Activated CD8-positive, alpha-beta memory T cell treated with anti-CD3 and anti-CD28 coated beads, Interleukin-2, amount 10 ng/mL, durations not matched to agents 7 days and 5 days (primary cell): ENCODE measurements at regions not wholly inside any gene's neighbourhood (a gene's known extent, or its start where the extent isn't known, plus 50 kb on each side); places are given as distances from the start of the nearest gene placed in this dataset.

Experiments used
- ATAC-seq: fragments of 150-1000 bp; cut with Tn5 transposase; one replicate; pipeline ENCODE4 v1.10.0; 2021; ENCODE audit warnings: moderate library complexity
- CTCF ChIA-PET: fragments of 350-600 bp; sonication (Branson Sonifier 250); formaldehyde crosslinking; loops from one replicate; lab custom pipeline; 2021; ENCODE audit warnings: antibody characterized with exemption; lab: Charles Lee
- DNase-seq: peaks from one replicate; pipeline ENCODE4 v3.0.0-alpha.2; 2020
- H3K27ac Mint-ChIP-seq: one replicate; pipeline ENCODE4 v1.8.0; 2021; ENCODE audit warnings: mild to moderate bottlenecking, mixed read lengths
- H3K27me3 Mint-ChIP-seq: one replicate; pipeline ENCODE4 v1.8.0; 2021; ENCODE audit warnings: mixed read lengths
- H3K36me3 Mint-ChIP-seq: one replicate; pipeline ENCODE4 v1.8.0; 2021; ENCODE audit warnings: mild to moderate bottlenecking, mixed read lengths
- H3K4me1 Mint-ChIP-seq: one replicate; pipeline ENCODE4 v1.8.0; 2021; ENCODE audit warnings: mixed read lengths
- H3K4me3 Mint-ChIP-seq: one replicate; pipeline ENCODE4 v1.8.0; 2021; ENCODE audit warnings: mild to moderate bottlenecking, moderate library complexity, mixed read lengths
- H3K9me3 Mint-ChIP-seq: one replicate; pipeline ENCODE4 v1.8.0; 2022; ENCODE audit warnings: low read depth, mixed read lengths

GRCh38 chr21:18759751-18760161 lies 356.2 kb upstream of the TMPRSS15 start:
- ATAC-seq (no peak), DNase-seq (no peak)
- CTCF ChIA-PET: no interaction called here
- H3K36me3 Mint-ChIP-seq: no peaks in the 10 kb centered on the region
- H3K27ac Mint-ChIP-seq: no peak overlapping the region
- no peaks in the 10 kb centered on the region for H3K4me1 Mint-ChIP-seq
- no peaks in the 10 kb centered on the region for H3K27me3 Mint-ChIP-seq
- H3K4me3 Mint-ChIP-seq: no peak overlapping the region
- H3K9me3 Mint-ChIP-seq: peaks cover 11% of the 10 kb centered on the region

GRCh38 chr21:18760247-18760646 lies 356.7 kb upstream of the TMPRSS15 start:
- H3K36me3 Mint-ChIP-seq: no peaks in the 10 kb centered on the region
- DNase-seq (no peak), ATAC-seq (no peak)
- no peaks in the 10 kb centered on the region for H3K4me1 Mint-ChIP-seq
- H3K9me3 Mint-ChIP-seq: peaks cover 11% of the 10 kb centered on the region
- H3K4me3 Mint-ChIP-seq: no peak overlapping the region
- no peaks in the 10 kb centered on the region for H3K27me3 Mint-ChIP-seq
- no peak overlapping the region for H3K27ac Mint-ChIP-seq
- CTCF ChIA-PET: no interaction called here

DNA sequence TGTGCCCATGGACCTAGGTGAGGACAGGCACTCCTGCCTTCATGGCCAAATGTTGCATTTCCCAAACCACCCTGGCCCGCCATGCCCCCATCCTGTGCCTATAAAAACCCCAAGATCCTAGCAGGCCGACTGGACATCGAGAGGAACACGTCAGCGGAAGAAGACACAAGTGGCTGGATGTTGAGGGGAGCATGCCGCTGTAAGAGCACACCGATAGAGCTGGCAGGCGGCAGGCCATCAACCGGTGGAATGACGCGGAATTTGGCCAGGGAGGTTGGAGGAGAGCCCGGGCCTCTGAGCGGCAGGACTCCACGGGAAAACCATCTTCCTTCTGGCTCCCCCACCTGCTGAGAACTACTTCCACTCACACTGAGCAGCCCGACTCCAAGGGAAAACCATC lies 361.1 kb upstream of the TMPRSS15 start:
- Mint-ChIP-seq H3K27ac (no peak overlapping the region), H3K4me1 (no peaks in the 10 kb centered on the region), H3K36me3 (no peaks in the 10 kb centered on the region), H3K9me3 (peaks cover 8% of the 10 kb centered on the region), H3K4me3 (no peak overlapping the region), H3K27me3 (no peaks in the 10 kb centered on the region)
- DNase-seq (no peak), ATAC-seq (no peak)
- CTCF ChIA-PET: no interaction called here

DNA sequence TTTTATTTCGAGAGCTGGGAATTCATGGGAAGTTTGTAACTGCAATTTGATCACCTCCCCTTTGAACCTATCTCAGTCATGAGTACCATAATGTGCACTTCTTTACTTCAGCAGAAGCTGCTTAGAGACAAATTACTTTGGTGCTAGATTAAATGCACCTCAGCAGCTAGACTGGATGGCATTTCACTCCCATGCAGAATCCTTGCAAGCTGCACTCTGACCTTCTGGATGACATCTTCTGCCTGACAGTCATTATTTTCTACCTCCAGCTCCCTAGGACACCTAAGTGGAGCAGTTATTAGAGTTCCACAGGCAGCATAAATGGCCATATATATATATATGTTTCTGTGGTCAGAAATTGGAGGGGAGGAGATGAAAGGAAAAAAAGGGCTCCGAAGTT lies 366.0 kb upstream of the TMPRSS15 start:
- no peaks in the 10 kb centered on the region for H3K27me3 Mint-ChIP-seq
- ATAC-seq (no peak), DNase-seq (no peak)
- H3K36me3 Mint-ChIP-seq: no peaks in the 10 kb centered on the region
- no peak overlapping the region for H3K4me3 Mint-ChIP-seq
- H3K4me1 Mint-ChIP-seq: no peaks in the 10 kb centered on the region
- CTCF ChIA-PET: no interaction called here
- H3K27ac Mint-ChIP-seq: no peak overlapping the region
- peaks cover 4% of the 10 kb centered on the region for H3K9me3 Mint-ChIP-seq

- no peaks in the 10 kb centered on the region for H3K27me3 Mint-ChIP-seq
- ATAC-seq (no peak), DNase-seq (no peak)
- H3K9me3 Mint-ChIP-seq: peaks cover 6% of the 10 kb centered on the region
- H3K4me1 Mint-ChIP-seq: no peaks in the 10 kb centered on the region
- no peaks in the 10 kb centered on the region for H3K36me3 Mint-ChIP-seq
- no peak overlapping the region for H3K4me3 Mint-ChIP-seq
- H3K27ac Mint-ChIP-seq: no peak overlapping the region
- CTCF ChIA-PET: no interaction called here
These were observed 368.3 kb upstream of the TMPRSS15 start for GRCh38 chr21:18771845-18772380.

- H3K27me3 Mint-ChIP-seq: no peaks in the 10 kb centered on the region
- H3K4me3 Mint-ChIP-seq: no peak overlapping the region
- H3K27ac Mint-ChIP-seq: no peak overlapping the region
- no peak for DNase-seq
- peaks cover 6% of the 10 kb centered on the region for H3K9me3 Mint-ChIP-seq
- no peaks in the 10 kb centered on the region for H3K4me1 Mint-ChIP-seq
- CTCF ChIA-PET: no interaction called here
- no peak for ATAC-seq
- no peaks in the 10 kb centered on the region for H3K36me3 Mint-ChIP-seq
These were observed 368.8 kb upstream of the TMPRSS15 start for GRCh38 chr21:18772404-18772803.

DNA sequence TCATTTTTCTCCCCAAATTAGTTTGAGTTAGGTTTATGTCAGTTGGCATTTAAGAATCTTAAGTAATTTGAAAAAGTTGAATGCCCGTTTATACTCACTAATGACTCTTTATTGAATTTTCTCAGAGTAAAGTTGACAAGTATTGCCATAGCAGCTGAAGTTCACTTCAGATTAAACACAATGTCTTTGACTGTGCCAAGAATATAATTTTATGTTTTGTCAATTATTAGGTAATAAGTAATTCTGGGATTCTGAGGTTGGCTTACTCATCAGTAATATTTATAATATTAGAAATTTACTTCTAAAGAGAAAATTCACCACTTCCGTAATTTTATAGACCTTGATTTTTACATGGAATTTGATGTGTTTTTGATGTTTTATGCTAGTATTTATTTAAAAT lies 369.3 kb upstream of the TMPRSS15 start:
- ATAC-seq (no peak), DNase-seq (no peak)
- Mint-ChIP-seq H3K9me3 (peaks cover 6% of the 10 kb centered on the region), H3K36me3 (no peaks in the 10 kb centered on the region), H3K27me3 (no peaks in the 10 kb centered on the region), H3K4me1 (no peaks in the 10 kb centered on the region), H3K4me3 (no peak overlapping the region), H3K27ac (no peak overlapping the region)
- CTCF ChIA-PET: no interaction called here

DNA sequence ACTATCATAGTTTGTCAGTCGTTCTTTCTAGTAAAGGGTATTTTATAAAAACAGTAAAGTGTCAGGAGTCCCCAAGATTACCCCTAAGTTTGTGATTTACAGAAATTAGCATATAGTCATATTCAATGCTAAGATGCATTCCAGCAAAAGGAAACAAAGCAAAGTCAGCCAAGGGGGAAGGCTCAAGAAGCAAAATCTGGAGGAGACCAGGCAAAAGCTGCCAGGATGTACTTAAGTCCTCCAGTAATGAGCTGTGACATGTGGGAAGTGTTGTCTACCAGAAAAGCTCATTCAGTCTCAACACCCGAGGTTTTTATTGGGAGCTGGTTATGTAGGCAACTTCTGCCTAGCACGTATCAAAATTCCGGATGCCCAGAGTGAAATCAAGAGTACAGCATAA lies 373.4 kb upstream of the TMPRSS15 start:
- Mint-ChIP-seq H3K36me3 (no peaks in the 10 kb centered on the region), H3K4me3 (no peak overlapping the region), H3K4me1 (no peaks in the 10 kb centered on the region), H3K27me3 (no peaks in the 10 kb centered on the region), H3K27ac (no peak overlapping the region), H3K9me3 (peaks cover 15% of the 10 kb centered on the region)
- CTCF ChIA-PET: no interaction called here
- DNase-seq (no peak), ATAC-seq (no peak)

- no peaks in the 10 kb centered on the region for H3K36me3 Mint-ChIP-seq
- H3K4me1 Mint-ChIP-seq: no peaks in the 10 kb centered on the region
- peaks cover 13% of the 10 kb centered on the region for H3K9me3 Mint-ChIP-seq
- no peak overlapping the region for H3K27ac Mint-ChIP-seq
- ATAC-seq (no peak), DNase-seq (no peak)
- H3K27me3 Mint-ChIP-seq: no peaks in the 10 kb centered on the region
- CTCF ChIA-PET: no interaction called here
- no peak overlapping the region for H3K4me3 Mint-ChIP-seq
These were observed 379.1 kb upstream of the TMPRSS15 start for GRCh38 chr21:18782721-18783120.

DNA sequence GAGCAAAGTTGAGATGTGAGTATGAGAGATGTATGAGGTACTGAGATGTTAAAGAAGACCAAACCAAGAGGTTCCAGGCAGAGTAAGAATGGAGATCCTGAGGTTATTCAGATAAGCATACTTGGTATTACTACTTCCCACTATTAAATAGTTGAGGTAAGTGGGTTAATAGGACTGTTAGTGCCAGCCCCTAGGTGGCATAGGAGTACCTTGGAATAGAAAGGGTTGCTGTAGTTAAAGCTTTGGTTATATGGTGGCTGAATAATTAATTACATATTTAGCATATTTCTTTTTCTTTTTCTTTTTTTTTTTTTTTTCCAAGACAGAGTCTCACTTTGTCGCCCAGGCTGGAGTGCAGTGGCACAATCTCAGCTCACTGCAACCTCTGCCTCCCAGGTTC lies 397.9 kb upstream of the TMPRSS15 start:
- DNase-seq (no peak), ATAC-seq (no peak)
- no peaks in the 10 kb centered on the region for H3K36me3 Mint-ChIP-seq
- no peak overlapping the region for H3K27ac Mint-ChIP-seq
- no peaks in the 10 kb centered on the region for H3K27me3 Mint-ChIP-seq
- no peak overlapping the region for H3K4me3 Mint-ChIP-seq
- H3K4me1 Mint-ChIP-seq: no peaks in the 10 kb centered on the region
- H3K9me3 Mint-ChIP-seq: peaks cover 7% of the 10 kb centered on the region
- CTCF ChIA-PET: no interaction called here

DNA sequence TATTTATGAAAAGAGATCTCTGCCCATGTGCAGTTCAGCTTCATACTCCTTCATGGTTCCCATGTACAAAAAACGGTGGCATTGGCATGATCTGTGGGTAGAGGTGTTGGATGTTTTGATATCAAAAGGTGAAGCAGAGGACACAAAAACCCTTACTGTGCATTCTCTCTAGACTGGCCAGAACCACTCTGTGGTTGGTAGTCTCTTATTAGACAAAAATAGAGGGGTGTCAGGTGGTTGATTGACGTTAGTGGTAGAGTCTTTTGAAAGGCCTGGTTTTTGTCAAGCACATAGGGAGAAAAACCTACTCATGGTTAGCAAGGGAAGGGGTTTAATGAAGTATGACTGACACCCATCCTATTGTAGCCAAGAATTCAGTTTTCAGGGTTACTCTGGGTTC lies 400.0 kb upstream of the TMPRSS15 start:
- no peaks in the 10 kb centered on the region for H3K27me3 Mint-ChIP-seq
- H3K36me3 Mint-ChIP-seq: no peaks in the 10 kb centered on the region
- CTCF ChIA-PET: no interaction called here
- H3K9me3 Mint-ChIP-seq: peaks cover 17% of the 10 kb centered on the region
- DNase-seq: no peak
- no peak overlapping the region for H3K27ac Mint-ChIP-seq
- no peak for ATAC-seq
- H3K4me3 Mint-ChIP-seq: no peak overlapping the region
- H3K4me1 Mint-ChIP-seq: no peaks in the 10 kb centered on the region

DNA sequence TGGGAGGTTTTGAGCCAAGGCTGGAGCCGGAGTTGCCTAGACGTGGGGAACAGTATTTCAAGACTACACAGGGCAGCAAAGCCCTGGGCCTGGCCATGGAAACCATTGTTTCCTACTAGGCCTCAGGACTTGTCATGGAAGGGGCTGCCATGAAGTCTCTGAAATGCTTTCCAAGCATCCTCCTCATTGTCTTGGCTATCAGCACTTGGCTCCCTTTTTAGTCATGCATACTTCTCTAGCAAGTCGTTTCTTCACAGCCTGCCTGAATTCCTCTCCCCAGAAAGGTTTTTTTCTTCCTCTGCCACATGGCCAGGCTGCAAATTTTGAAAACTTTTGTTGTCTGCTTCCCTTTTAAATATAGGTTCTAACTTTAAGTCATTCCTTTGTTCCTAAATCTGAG lies 406.6 kb upstream of the TMPRSS15 start:
- ATAC-seq (no peak), DNase-seq (no peak)
- CTCF ChIA-PET: no interaction called here
- Mint-ChIP-seq H3K27me3 (no peaks in the 10 kb centered on the region), H3K27ac (no peak overlapping the region), H3K9me3 (peaks cover 36% of the 10 kb centered on the region), H3K4me1 (no peaks in the 10 kb centered on the region), H3K4me3 (no peak overlapping the region), H3K36me3 (no peaks in the 10 kb centered on the region)

GRCh38 chr21:18812308-18812707 lies 408.7 kb upstream of the TMPRSS15 start:
- Mint-ChIP-seq H3K36me3 (no peaks in the 10 kb centered on the region), H3K4me1 (no peaks in the 10 kb centered on the region), H3K27ac (no peak overlapping the region), H3K9me3 (peaks cover 34% of the 10 kb centered on the region), H3K4me3 (no peak overlapping the region), H3K27me3 (no peaks in the 10 kb centered on the region)
- no peak for DNase-seq
- CTCF ChIA-PET: no interaction called here
- no peak for ATAC-seq

GRCh38 chr21:18819507-18819906 lies 415.9 kb upstream of the TMPRSS15 start:
- Mint-ChIP-seq H3K27ac (no peak overlapping the region), H3K4me1 (no peaks in the 10 kb centered on the region), H3K9me3 (peaks cover 6% of the 10 kb centered on the region), H3K27me3 (no peaks in the 10 kb centered on the region), H3K4me3 (no peak overlapping the region), H3K36me3 (no peaks in the 10 kb centered on the region)
- DNase-seq: no peak
- no peak for ATAC-seq
- CTCF ChIA-PET: no interaction called here

- Mint-ChIP-seq H3K27ac (no peak overlapping the region), H3K27me3 (no peaks in the 10 kb centered on the region), H3K9me3 (no peaks in the 10 kb centered on the region), H3K4me3 (no peak overlapping the region), H3K4me1 (no peaks in the 10 kb centered on the region), H3K36me3 (no peaks in the 10 kb centered on the region)
- DNase-seq (no peak), ATAC-seq (no peak)
- CTCF ChIA-PET: no interaction called here
These were observed 423.0 kb upstream of the TMPRSS15 start for GRCh38 chr21:18826562-18826961.
